Erythroblast (primary cell): ENCODE measurements at regions not wholly inside any gene's neighbourhood (a gene's known extent, or its start where the extent isn't known, plus 50 kb on each side); places are given as distances from the start of the nearest gene placed in this dataset.

Experiments
- GATA1 ChIP-seq: IDR thresholded peaks from 2 replicates; pipeline ENCODE4 v1.6.1; 2011; ENCODE audit warnings: low read depth, mild to moderate bottlenecking, control low read depth, low read length, moderate library complexity
- POLR2A ChIP-seq: IDR thresholded peaks from 2 replicates; pipeline ENCODE4 v1.6.1; 2011; ENCODE audit warnings: mild to moderate bottlenecking, low read length

DNA sequence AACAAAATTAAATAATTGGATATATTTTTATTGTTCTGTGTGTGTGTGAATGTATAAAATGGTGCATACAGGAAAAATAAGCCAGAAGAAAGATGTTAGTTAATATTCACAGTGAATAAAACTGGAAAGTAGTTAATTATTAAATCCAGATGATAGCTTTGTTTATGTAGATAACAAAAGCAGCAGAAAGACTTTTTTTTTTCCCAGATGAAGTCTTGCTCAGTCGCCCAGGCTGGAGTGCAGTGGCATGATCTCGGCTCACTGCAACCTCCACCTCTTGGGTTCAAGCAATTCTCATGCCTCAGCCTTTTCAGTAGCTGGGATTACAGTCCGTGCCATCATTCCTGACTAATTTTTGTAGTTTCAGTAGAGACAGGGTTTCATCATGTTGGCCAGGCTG, 140.1 kb downstream of the ZNF486 start:
- TF ChIP-seq POLR2A (no peak), GATA1 (no peak)
